HepG2 (cell line): ENCODE measurements at regions not wholly inside any gene's neighbourhood (a gene's known extent, or its start where the extent isn't known, plus 50 kb on each side); places are given as distances from the start of the nearest gene placed in this dataset.
A peak's percentile ranks its signal among the peaks of the same experiment; 100 is the strongest.

ENCODE experiments used
- ARNT ChIP-seq: fragments of 450-650 bp; IDR thresholded peaks from 2 replicates; pipeline ENCODE4 v1.6.1; 2017
- CC2D1A ChIP-seq: sonication (generic); formaldehyde crosslinking; IDR thresholded peaks from 2 replicates; pipeline ENCODE4 v1.8.1; 2023; ENCODE audit warnings: mild to moderate bottlenecking, missing genetic modification reagents
- DBP ChIP-seq: sonication (generic); formaldehyde crosslinking; IDR thresholded peaks from 2 replicates; pipeline ENCODE4 v1.4.0; 2020; ENCODE audit warnings: missing genetic modification reagents; ENCODE audit errors: not compliant biosample characterization
- EHMT2 ChIP-seq: fragments of 200-600 bp; sonication (generic); IDR thresholded peaks from 2 replicates; pipeline ENCODE4 v1.7.0; 2017; ENCODE audit warnings: antibody characterized with exemption, low read depth, low read length, borderline replicate concordance
- HBP1 ChIP-seq: IDR thresholded peaks from 2 replicates; pipeline ENCODE4 v1.6.1; 2016; ENCODE audit warnings: low read depth, control low read depth
- KIAA2018 ChIP-seq: sonication (generic); formaldehyde crosslinking; IDR thresholded peaks from 2 replicates; pipeline ENCODE4 v1.5.0; 2020; ENCODE audit warnings: mild to moderate bottlenecking, missing genetic modification reagents, borderline replicate concordance
- KLF11 ChIP-seq: IDR thresholded peaks from 2 replicates; pipeline ENCODE4 v1.6.1; 2016; ENCODE audit warnings: missing compliant biosample characterization
- TBP ChIP-seq: sonication (generic); formaldehyde crosslinking; IDR thresholded peaks from 2 replicates; pipeline ENCODE4 v1.5.0; 2020; ENCODE audit warnings: missing genetic modification reagents
- ZNF18 ChIP-seq: sonication (generic); formaldehyde crosslinking; IDR thresholded peaks from 2 replicates; pipeline ENCODE4 v1.8.0; 2022; ENCODE audit warnings: mild to moderate bottlenecking, missing genetic modification reagents; ENCODE audit not compliant: insufficient replicate concordance
- ZNF225 ChIP-seq: sonication (generic); formaldehyde crosslinking; IDR thresholded peaks from 2 replicates; pipeline ENCODE4 v1.4.0; 2020; ENCODE audit warnings: mild to moderate bottlenecking, missing genetic modification reagents
- ZNF382 ChIP-seq: sonication (generic); formaldehyde crosslinking; IDR thresholded peaks from 2 replicates; pipeline ENCODE4 v1.5.0; 2020; ENCODE audit warnings: missing genetic modification reagents, mild to moderate bottlenecking, borderline replicate concordance
- ZNF501 ChIP-seq: sonication (generic); formaldehyde crosslinking; IDR thresholded peaks from 2 replicates; pipeline ENCODE4 v1.5.1; 2020; ENCODE audit warnings: mild to moderate bottlenecking, moderate library complexity, missing genetic modification reagents
- ZNF570 ChIP-seq: sonication (generic); formaldehyde crosslinking; IDR thresholded peaks from 2 replicates; pipeline ENCODE4 v1.4.0; 2020; ENCODE audit warnings: mild to moderate bottlenecking, missing genetic modification reagents, borderline replicate concordance
- ZNF7 ChIP-seq: IDR thresholded peaks from 2 replicates; pipeline ENCODE4 v1.6.1; 2016; ENCODE audit warnings: missing biosample characterization, missing genetic modification reagents
- TF ChIP-seq, protein P1 (sequence below): sonication (generic); formaldehyde crosslinking; IDR thresholded peaks from 2 replicates; pipeline ENCODE4 v1.5.0; 2020; ENCODE audit warnings: mild to moderate bottlenecking, missing genetic modification reagents, moderate library complexity

GRCh38 chr6:26156105-26156849, 69.0 kb downstream of the HFE start (continued):
- TF ChIP-seq, protein P1, sequence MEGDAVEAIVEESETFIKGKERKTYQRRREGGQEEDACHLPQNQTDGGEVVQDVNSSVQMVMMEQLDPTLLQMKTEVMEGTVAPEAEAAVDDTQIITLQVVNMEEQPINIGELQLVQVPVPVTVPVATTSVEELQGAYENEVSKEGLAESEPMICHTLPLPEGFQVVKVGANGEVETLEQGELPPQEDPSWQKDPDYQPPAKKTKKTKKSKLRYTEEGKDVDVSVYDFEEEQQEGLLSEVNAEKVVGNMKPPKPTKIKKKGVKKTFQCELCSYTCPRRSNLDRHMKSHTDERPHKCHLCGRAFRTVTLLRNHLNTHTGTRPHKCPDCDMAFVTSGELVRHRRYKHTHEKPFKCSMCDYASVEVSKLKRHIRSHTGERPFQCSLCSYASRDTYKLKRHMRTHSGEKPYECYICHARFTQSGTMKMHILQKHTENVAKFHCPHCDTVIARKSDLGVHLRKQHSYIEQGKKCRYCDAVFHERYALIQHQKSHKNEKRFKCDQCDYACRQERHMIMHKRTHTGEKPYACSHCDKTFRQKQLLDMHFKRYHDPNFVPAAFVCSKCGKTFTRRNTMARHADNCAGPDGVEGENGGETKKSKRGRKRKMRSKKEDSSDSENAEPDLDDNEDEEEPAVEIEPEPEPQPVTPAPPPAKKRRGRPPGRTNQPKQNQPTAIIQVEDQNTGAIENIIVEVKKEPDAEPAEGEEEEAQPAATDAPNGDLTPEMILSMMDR, result peak; percentile 37
- peak; percentile 98 for TF ChIP-seq ZNF225
- peak; percentile 73; the same call in 1 of the 2 replicates for TF ChIP-seq TBP
- peak; percentile 92; the same call in 1 of the 2 replicates for TF ChIP-seq KLF11 (CRISPR knock-in tag)
- TF ChIP-seq KIAA2018 (CRISPR knock-in tag), result no peak
- TF ChIP-seq CC2D1A (CRISPR knock-in tag), result no peak; the same call in 1 of the 2 replicates
- TF ChIP-seq ZNF18, result peak; percentile 78
- TF ChIP-seq ZNF501 (CRISPR knock-in tag), result peak; percentile 93
- no peak for TF ChIP-seq ZNF382 (CRISPR knock-in tag)
- TF ChIP-seq HBP1 (CRISPR knock-in tag), result peak; percentile 78; the same call in 1 of the 2 replicates
- TF ChIP-seq ARNT, result no peak
- no peak for TF ChIP-seq EHMT2
- TF ChIP-seq ZNF7, result no peak; the same call in 1 of the 2 replicates
- TF ChIP-seq DBP (CRISPR knock-in tag), result peak; percentile 98
- peak; percentile 82; the same call in 1 of the 2 replicates for TF ChIP-seq ZNF570 (CRISPR knock-in tag)
